Globus pallidus (tissue), 1 donor: ENCODE measurements at regions not wholly inside any gene's neighbourhood (a gene's known extent, or its start where the extent isn't known, plus 50 kb on each side); places are given as distances from the start of the nearest gene placed in this dataset.
A peak's percentile ranks its signal among the peaks of the same experiment; 100 is the strongest.

Experiments
- DNase-seq: peaks from one replicate; pipeline ENCODE4 v3.0.0-alpha.2; 2015; ENCODE audit warnings: low spot score

DNA sequence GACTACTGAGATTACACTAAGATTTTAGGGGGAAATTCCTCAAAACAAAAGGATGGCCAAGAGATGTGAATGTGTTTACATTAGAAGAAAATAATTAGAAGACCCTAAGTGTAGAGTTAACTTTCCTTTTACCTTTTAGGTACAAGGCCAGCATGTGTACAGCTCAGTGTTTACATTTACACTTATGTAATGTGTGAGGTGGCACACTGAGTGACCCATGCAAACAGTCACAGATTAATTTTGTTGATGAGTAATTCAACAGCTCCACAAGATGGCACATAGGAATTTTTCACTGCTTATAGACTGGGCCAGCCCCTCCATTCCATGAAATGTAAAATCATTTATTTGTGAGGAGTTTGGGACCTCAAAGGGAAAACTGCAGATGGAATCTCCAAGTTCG is 90.1 kb upstream of the SLC12A2 start:
- DNase-seq: no peak

- no peak for DNase-seq
Observed at GRCh38 chr5:127994087-127994660, 89.4 kb upstream of the SLC12A2 start.

- DNase-seq: no peak
Observed at GRCh38 chr5:127995556-127995955, 88.0 kb upstream of the SLC12A2 start.

GRCh38 chr5:127997201-127997704 is 86.3 kb upstream of the SLC12A2 start:
- peak; percentile 7 for DNase-seq

DNA sequence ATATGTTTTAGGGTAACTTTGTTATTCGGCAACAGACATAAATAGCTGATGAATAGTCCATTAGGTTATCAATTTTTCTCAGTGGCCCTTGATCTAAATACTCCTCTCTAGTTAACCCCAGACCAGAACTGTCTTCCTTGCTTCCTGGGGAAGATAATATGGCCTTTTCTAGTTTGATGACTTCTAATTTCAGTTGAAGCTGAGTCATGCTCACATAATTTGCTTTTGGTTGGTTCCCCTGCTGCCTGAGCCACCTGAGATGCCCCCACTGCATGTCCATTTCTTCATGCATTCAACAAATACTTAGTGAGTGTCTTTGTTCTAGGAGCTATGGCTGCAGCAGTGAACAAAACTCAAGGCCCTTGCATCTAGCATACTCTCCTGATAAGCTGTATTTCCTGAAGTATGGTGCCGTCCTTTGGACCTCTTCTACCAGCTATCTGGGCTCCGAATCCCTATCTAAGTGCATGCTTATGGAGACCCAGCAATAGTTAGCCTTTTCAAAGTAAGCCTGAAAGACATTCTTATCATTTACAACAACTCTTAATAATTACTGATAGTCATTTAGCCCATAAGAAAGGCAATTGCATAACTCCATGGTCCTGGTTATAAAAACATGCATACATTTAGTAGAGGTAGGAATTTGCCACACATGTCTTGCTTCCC is 84.5 kb upstream of the SLC12A2 start:
- no peak for DNase-seq

DNA sequence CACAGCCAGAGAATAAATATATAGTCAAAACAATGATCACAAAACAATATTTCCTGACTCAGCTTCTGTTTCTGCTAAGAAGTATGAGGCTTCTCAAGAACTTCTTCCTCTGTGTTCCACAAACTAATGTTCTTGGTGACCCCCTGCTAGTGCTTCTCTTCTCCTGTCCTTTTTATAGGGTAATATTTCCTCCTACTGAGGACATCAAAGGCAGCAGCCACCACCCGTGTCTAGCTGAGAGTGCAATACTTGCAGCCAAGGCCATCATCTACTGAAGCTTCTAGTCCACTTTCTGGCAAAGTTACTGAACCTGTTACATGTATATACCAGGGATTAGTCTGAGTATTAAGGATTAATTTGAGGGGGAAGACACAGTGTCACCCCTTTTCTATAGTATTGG is 83.7 kb upstream of the SLC12A2 start:
- DNase-seq: no peak

- DNase-seq: no peak
Observed at GRCh38 chr5:128002425-128002824, 81.1 kb upstream of the SLC12A2 start.

DNA sequence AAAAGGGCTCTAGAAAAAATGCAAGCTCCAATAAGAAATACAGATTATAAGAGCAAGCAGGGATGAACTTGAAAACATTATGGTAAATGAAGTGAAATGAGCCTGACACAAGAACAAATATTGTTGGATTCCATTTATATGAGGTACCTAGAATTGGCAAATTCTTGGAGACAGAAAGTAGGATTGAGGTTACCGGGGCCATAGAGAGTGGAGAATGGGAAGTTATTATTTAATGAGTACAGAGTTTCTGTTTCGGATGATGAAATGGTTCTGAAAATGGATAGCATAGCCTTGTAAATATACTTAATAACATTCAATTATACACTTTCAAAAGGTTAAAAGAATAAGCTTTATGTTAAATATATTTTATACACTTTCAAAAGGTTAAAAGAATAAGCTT is 75.6 kb upstream of the SLC12A2 start:
- no peak for DNase-seq

DNA sequence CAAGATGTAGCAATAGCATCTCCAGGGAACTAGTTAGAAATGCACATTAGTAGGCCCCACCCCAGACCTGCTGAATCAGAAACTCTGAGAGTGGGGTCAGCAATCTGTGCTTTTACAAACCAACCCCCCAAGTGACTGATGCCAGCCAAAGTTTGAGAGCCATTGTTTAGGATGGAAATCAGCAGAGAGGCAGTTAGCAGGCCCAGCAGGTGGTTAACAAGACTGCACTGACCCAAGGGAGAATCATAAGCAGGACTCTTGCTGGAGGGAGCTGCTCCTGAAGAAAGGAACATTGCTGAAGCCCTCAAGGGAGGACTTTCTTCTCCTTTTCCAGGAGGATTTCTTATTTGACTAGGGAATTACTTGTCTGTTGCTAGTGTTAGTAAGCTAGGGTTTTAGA is 74.2 kb upstream of the SLC12A2 start:
- no peak for DNase-seq

DNA sequence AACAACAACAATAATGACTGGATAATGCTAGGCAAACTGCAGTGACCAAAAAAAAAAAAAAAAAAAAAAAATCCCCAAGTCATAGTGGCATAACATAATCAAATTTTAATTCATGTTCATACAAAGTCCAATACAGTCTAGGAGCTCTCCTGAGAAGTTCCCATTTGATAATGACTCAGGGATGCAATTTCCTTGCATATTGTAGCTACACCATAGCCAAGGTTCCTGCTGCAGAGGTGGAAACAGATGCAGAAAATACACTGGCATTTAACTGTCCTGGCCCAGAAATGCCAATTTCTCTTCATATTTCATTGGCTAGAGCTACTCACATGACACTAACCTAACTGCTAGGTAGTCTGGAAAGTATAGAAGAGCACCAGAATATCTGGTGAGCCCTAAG is 72.2 kb upstream of the SLC12A2 start:
- no peak for DNase-seq

DNA sequence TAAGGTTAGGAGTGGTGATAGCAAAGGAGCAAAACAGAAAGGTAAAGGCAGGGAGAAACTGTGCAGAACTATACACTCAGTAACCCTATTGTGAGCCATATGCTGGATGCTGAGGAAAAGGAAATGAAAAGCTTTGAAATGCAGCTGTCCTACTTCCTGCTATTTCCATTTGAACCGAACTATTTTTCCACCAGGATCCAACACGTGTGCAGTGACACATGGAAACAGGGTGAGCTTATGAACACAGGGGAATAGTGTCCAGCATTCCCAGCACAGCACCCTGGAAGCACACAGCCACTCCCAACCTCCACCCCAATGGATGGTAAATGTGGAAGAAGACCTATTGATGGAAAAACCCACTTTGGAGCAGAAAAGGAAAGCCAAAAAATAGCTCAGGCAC is 69.0 kb upstream of the SLC12A2 start:
- DNase-seq: no peak

DNA sequence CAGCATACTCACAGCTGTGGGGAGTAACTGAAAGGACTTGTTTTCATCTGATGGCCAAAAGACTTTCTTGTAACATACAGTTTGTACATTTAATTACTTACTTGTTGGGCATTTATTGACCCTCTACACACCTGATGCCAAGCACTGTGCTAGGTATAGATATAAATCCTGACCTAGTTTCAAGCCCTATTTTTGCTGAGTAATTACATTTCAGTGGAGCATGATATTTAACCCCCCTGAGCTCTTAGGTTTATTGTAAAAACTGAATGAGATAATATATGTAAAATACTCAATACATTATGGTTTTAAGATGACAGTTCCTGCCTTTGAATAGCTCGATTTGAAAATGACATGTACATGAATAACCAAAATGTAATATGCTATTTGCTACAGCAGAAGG is 68.1 kb upstream of the SLC12A2 start:
- DNase-seq: no peak

DNA sequence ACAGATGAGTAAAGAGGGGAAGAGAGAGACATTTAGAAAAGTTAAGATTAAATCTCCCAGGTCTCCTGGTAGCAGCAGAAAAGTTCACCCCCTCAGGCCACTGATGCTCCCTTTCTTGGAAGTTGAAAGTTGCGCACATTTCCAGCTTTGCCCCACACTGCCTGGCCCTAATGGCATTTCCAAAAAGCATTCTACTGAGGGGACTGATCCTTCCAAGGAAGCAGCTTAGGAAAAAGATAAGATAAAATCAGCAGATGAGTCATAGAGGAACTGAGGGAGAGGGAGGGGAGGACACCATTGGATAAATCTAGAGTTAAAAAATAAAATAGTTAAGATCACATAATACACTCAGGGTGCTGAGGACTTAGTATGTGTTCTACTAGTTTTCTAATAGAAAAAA is 67.6 kb upstream of the SLC12A2 start:
- no peak for DNase-seq

- no peak for DNase-seq
Observed at GRCh38 chr5:128019391-128019790, 64.2 kb upstream of the SLC12A2 start.

DNA sequence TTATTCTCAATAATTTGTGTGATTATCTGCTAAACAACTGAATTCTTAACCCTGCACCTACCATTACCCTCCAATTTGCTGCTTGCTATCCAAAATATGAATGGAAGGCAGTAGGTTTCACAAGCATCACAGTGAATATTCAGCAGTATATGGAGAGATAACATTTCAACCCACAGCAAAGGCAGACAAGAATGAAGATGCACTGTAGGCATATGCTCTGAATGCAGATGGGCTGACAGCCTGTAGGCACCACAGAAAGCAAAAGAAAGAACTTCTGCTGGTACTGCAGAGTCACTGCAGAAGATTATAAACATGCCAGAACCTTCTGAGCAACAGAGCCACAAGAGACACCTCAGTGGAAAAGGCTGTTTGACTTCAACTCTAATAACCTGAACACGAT is 63.6 kb upstream of the SLC12A2 start:
- DNase-seq: no peak

- no peak for DNase-seq
Observed at GRCh38 chr5:128021411-128021810, 62.2 kb upstream of the SLC12A2 start.
